Glutamatergic neuron (in vitro differentiated cells): ENCODE measurements at regions not wholly inside any gene's neighbourhood (a gene's known extent, or its start where the extent isn't known, plus 50 kb on each side); places are given as distances from the start of the nearest gene placed in this dataset.
"Not testable (repeated sequence)": the region's sequence is repeated elsewhere in the genome, so short reads cannot be mapped to it uniquely, and the experiment has no call there.

Source experiments
- DNase-seq: peaks from one replicate; pipeline ENCODE4 v3.0.0; 2022
- H3K27ac Mint-ChIP-seq: one replicate; pipeline ENCODE4 v1.8.0; 2020; ENCODE audit warnings: mild to moderate bottlenecking, mixed read lengths, inconsistent platforms; ENCODE audit not compliant: unreplicated experiment
- H3K27me3 Mint-ChIP-seq: one replicate; pipeline ENCODE4 v1.8.0; 2020; ENCODE audit warnings: mild to moderate bottlenecking, moderate library complexity, mixed read lengths, inconsistent platforms; ENCODE audit not compliant: unreplicated experiment
- H3K36me3 Mint-ChIP-seq: one replicate; pipeline ENCODE4 v1.8.0; 2020; ENCODE audit warnings: mild to moderate bottlenecking, mixed read lengths, inconsistent platforms; ENCODE audit not compliant: unreplicated experiment
- H3K4me1 Mint-ChIP-seq: one replicate; pipeline ENCODE4 v1.8.0; 2020; ENCODE audit warnings: mild to moderate bottlenecking, low read depth, mixed read lengths, inconsistent platforms; ENCODE audit not compliant: unreplicated experiment
- H3K4me3 Mint-ChIP-seq: one replicate; pipeline ENCODE4 v1.8.0; 2020; ENCODE audit warnings: mild to moderate bottlenecking, mixed read lengths, inconsistent platforms; ENCODE audit not compliant: unreplicated experiment
- H3K9me3 Mint-ChIP-seq: one replicate; pipeline ENCODE4 v1.8.0; 2020; ENCODE audit warnings: mild to moderate bottlenecking, moderate library complexity, mixed read lengths, inconsistent platforms; ENCODE audit not compliant: unreplicated experiment
- CTCF ChIP-seq: fragments of 200-600 bp; sonication (generic); IDR thresholded peaks from one replicate; pipeline ENCODE4 v1.5.0; 2021; ENCODE audit not compliant: partially characterized antibody, unreplicated experiment

DNA sequence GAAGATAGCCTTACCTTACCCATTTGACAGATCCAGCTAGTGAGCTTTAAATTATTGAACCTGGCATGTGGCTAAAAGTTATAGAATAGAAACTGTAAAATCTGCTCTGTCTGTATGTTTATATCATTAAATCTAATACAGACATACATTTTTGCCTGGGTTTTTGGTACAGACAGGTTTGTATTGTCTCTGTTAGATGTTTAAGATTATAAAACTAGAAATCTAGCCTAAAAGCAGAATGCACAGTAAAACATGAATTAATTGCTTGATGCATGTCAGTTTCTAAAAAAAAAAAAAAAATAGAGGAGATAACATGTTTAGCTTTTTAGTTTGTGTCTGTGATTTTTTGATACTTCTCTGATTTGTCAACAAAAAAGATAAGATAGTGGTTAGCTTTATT, 477.6 kb upstream of the LRRC7 start:
- peaks cover 5% of the 10 kb centered on the region for H3K9me3 Mint-ChIP-seq
- no peak for TF ChIP-seq CTCF

DNA sequence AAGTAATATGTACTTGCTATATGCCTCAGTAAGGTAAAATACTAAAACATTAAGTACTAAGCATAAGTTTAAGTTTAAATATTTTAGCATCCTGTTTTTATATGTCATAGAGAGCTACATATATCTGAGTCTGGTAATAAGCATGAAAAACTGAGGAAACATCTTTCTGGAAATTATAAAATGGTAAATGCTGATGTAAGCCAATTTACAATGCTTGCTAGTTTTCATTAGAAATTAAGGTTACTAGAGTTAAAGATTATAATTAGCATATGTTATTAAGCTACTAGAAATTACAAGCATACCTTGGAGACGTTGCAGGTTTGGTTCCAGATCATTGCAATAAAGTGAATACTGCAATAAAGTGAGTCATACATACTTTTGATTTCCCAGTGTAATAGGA, 477.0 kb upstream of the LRRC7 start:
- H3K4me1 Mint-ChIP-seq = peaks cover 21% of the 10 kb centered on the region
- no peak overlapping the region for H3K4me3 Mint-ChIP-seq
- H3K9me3 Mint-ChIP-seq = peaks cover 5% of the 10 kb centered on the region
- peaks cover 5% of the 10 kb centered on the region for H3K36me3 Mint-ChIP-seq
- no peak for TF ChIP-seq CTCF
- no peaks in the 10 kb centered on the region for H3K27me3 Mint-ChIP-seq
- H3K27ac Mint-ChIP-seq = no peak overlapping the region
- DNase-seq = no peak

More for the DNA sequence above, 477.6 kb upstream of the LRRC7 start:
- no peak for DNase-seq
- H3K27me3 Mint-ChIP-seq = no peaks in the 10 kb centered on the region
- peaks cover 22% of the 10 kb centered on the region for H3K4me1 Mint-ChIP-seq
- no peak overlapping the region for H3K27ac Mint-ChIP-seq
- no peak overlapping the region for H3K4me3 Mint-ChIP-seq
- H3K36me3 Mint-ChIP-seq = peaks cover 5% of the 10 kb centered on the region

DNA sequence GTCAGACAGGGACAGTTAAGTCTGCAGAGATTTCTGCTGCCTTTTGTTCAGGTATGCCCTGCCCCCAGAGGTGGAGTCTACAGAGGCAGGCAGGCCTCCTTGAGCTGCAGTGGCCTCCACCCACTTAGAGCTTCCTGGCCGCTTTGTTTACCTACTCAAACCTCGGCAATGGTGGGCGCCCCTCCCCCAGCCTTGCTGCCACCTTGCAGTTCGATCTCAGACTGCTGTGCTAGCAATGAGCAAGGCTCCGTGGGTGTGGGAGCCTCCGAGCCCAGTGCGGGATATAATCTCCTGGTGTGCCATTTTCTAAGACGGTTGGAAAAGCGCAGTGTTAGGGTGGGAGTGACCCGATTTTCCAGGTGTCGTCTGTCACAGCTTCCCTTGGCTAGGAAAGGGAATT, 465.7 kb upstream of the LRRC7 start:
- not testable (repeated sequence) for H3K27ac Mint-ChIP-seq, H3K9me3 Mint-ChIP-seq, H3K27me3 Mint-ChIP-seq, DNase-seq, H3K36me3 Mint-ChIP-seq, H3K4me3 Mint-ChIP-seq, H3K4me1 Mint-ChIP-seq

DNA sequence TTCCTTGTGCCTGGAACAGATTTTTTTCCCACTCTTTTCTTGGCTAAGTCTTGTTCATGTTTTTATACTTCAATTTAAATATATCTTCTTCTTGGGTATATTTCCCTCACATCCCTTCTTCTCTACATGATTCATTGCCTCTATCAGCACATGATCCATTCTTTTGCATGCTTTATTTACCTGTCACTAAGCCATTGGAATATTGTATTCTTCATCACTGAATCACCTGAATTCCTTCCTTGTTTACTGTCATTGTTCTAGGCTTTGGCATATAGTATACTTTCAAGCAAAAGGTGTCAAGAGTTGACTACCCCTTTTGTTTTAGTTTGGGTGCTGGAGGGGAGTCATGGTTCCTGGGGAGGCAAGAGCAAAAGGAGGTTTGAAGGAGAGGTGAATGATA, 464.5 kb upstream of the LRRC7 start:
- Mint-ChIP-seq H3K9me3 (peaks cover 5% of the 10 kb centered on the region), H3K4me3 (no peak overlapping the region), H3K36me3 (peaks cover 3% of the 10 kb centered on the region), H3K27me3 (no peaks in the 10 kb centered on the region), H3K27ac (no peak overlapping the region), H3K4me1 (no peaks in the 10 kb centered on the region)
- no peak for DNase-seq
- no peak for TF ChIP-seq CTCF

GRCh38 chr1:69103705-69104385, 463.9 kb upstream of the LRRC7 start:
- DNase-seq = no peak
- Mint-ChIP-seq H3K36me3 (peaks cover 3% of the 10 kb centered on the region), H3K27me3 (no peaks in the 10 kb centered on the region), H3K9me3 (peaks cover 4% of the 10 kb centered on the region), H3K27ac (no peak overlapping the region), H3K4me3 (no peak overlapping the region), H3K4me1 (no peaks in the 10 kb centered on the region)
- TF ChIP-seq CTCF = no peak

GRCh38 chr1:69104894-69105293, 462.8 kb upstream of the LRRC7 start:
- H3K27me3 Mint-ChIP-seq = no peaks in the 10 kb centered on the region
- peaks cover 3% of the 10 kb centered on the region for H3K36me3 Mint-ChIP-seq
- no peaks in the 10 kb centered on the region for H3K4me1 Mint-ChIP-seq

More at GRCh38 chr1:69104894-69105293, 462.8 kb upstream of the LRRC7 start:
- TF ChIP-seq CTCF = no peak
- Mint-ChIP-seq H3K27ac (no peak overlapping the region), H3K4me3 (no peak overlapping the region), H3K9me3 (peaks cover 2% of the 10 kb centered on the region)
- DNase-seq = no peak
